HepG2 (cell line): ENCODE measurements at regions not wholly inside any gene's neighbourhood (a gene's known extent, or its start where the extent isn't known, plus 50 kb on each side); places are given as distances from the start of the nearest gene placed in this dataset.

Experiments
- ATAC-seq: fragments of 200-7000 bp; cut with Tn5 transposase; 3 replicates; pipeline ENCODE4 v1.9.1; 2020; ENCODE audit warnings: mild to moderate bottlenecking, moderate library complexity
- BruUV-seq: library from RNA; stranded (reverse); fragments of 400-500 nt; replicated peaks from 2 replicates; lab custom pipeline; 2021; lab: Mats Ljungman, UMichigan
- CTCF ChIA-PET: fragments of 300-600 bp; formaldehyde crosslinking; extraction: SDS; loops from one replicate; lab custom pipeline; 2021; ENCODE audit warnings: low total read pairs, inconsistent platforms, low intra/inter-chr PET ratio; lab: Yijun Ruan, JAX
- POLR2A ChIA-PET: fragments of 350-600 bp; sonication (Branson Sonifier 250); formaldehyde crosslinking; loops from one replicate; lab custom pipeline; 2020; ENCODE audit warnings: antibody characterized with exemption, inconsistent platforms; lab: Yijun Ruan, JAX
- DNase-seq: peaks from one replicate; pipeline ENCODE4 v3.0.0-alpha.2; 2015; ENCODE audit warnings: low spot score
- FAIRE-seq: peaks from 3 replicates; lab custom pipeline; 2011; peaks lifted over from hg19 to GRCh38; lab: Jason Lieb, UNC
- H2AFZ ChIP-seq: one replicate; pipeline ENCODE4 v1.6.1; 2011; ENCODE audit warnings: low read length, inconsistent platforms
- H3K27ac ChIP-seq: fragments of 300-600 bp; 3 replicates; pipeline ENCODE4 v1.8.0; 2011; ENCODE audit warnings: mixed run types, mild to moderate bottlenecking, mixed read lengths, low read length, inconsistent platforms; ENCODE audit not compliant: insufficient read depth; ENCODE audit errors: extremely low read length
- H3K27me3 ChIP-seq, 2 experiments: fragments of 200-600 bp in 1 of 2; 2 replicates in 1 of 2; 3 replicates in 1 of 2; pipeline versions ENCODE4 v1.6.0 to v1.8.0; 2011; ENCODE audit warnings: low read length in 2 of 2, mild to moderate bottlenecking in 2 of 2, moderate library complexity in 2 of 2, inconsistent platforms in 1 of 2; ENCODE audit not compliant: insufficient read depth in 2 of 2, control insufficient read depth in 1 of 2
- H3K36me3 ChIP-seq, 2 experiments: fragments of 200-600 bp in 1 of 2; replicated peaks in 1 of 2; 2 replicates in 1 of 2; 3 replicates in 1 of 2; pipeline versions ENCODE4 v1.5.1 to v1.8.0; 2011; ENCODE audit warnings: low read length in 2 of 2, inconsistent platforms in 1 of 2; ENCODE audit not compliant: insufficient read depth in 2 of 2, control insufficient read depth in 1 of 2
- H3K4me1 ChIP-seq: 2 replicates; pipeline ENCODE4 v1.5.1; 2012; ENCODE audit warnings: low read length, inconsistent platforms; ENCODE audit not compliant: insufficient read depth
- H3K4me2 ChIP-seq: 2 replicates; pipeline ENCODE4 v1.6.0; 2011; ENCODE audit warnings: low read depth, low read length, inconsistent platforms
- H3K4me3 ChIP-seq, 3 experiments: fragments of 200-600 bp in 1 of 3; sonication (generic), shearing (Covaris generic) in 1 of 3; replicated peaks in 1 of 3; 2 replicates each; pipeline ENCODE4 v1.5.1; 2011 to 2016; ENCODE audit warnings: low read length in 3 of 3, inconsistent platforms in 2 of 3, low read depth in 2 of 3, mild to moderate bottlenecking in 2 of 3, control low read depth in 1 of 3, mixed read lengths in 1 of 3; ENCODE audit not compliant: insufficient read depth in 1 of 3
- H3K79me2 ChIP-seq: one replicate; pipeline ENCODE4 v1.6.1; 2011; ENCODE audit warnings: low read length, inconsistent platforms; ENCODE audit not compliant: insufficient read depth
- H3K9ac ChIP-seq: 2 replicates; pipeline ENCODE4 v1.6.0; 2011; ENCODE audit warnings: mild to moderate bottlenecking, low read depth, low read length, inconsistent platforms; ENCODE audit not compliant: insufficient read depth
- H3K9me3 ChIP-seq: 2 replicates; pipeline ENCODE4 v1.5.1; 2012; ENCODE audit warnings: mild to moderate bottlenecking, low read length
- H4K20me1 ChIP-seq: 2 replicates; pipeline ENCODE4 v1.6.0; 2011; ENCODE audit warnings: inconsistent platforms, mild to moderate bottlenecking, low read length, moderate library complexity; ENCODE audit not compliant: insufficient read depth
- IRF9 ChIP-seq: sonication (generic); formaldehyde crosslinking; IDR thresholded peaks from 2 replicates; pipeline ENCODE4 v1.8.0; 2022; ENCODE audit warnings: missing genetic modification reagents, mild to moderate bottlenecking, borderline replicate concordance
- MTF2 ChIP-seq: sonication (generic); formaldehyde crosslinking; IDR thresholded peaks from 2 replicates; pipeline ENCODE4 v1.5.0; 2020; ENCODE audit warnings: missing genetic modification reagents, borderline replicate concordance
- RARA ChIP-seq: IDR thresholded peaks from 2 replicates; pipeline ENCODE4 v1.6.1; 2016; ENCODE audit warnings: missing genetic modification reagents, missing compliant biosample characterization
- SAP130 ChIP-seq: IDR thresholded peaks from 2 replicates; pipeline ENCODE4 v1.6.1; 2016; ENCODE audit warnings: low read depth
- SP1 ChIP-seq, 2 experiments: fragments of 450-650 bp in 1 of 2; sonication (generic) in 1 of 2; formaldehyde crosslinking in 1 of 2; IDR thresholded peaks; 2 replicates each; pipeline versions ENCODE4 v1.4.0 to v1.6.1; 2016 to 2020; ENCODE audit warnings: missing genetic modification reagents in 1 of 2
- ZNF318 ChIP-seq: sonication (generic); formaldehyde crosslinking; IDR thresholded peaks from 2 replicates; pipeline ENCODE4 v1.4.0; 2020; ENCODE audit warnings: mild to moderate bottlenecking, missing genetic modification reagents
- ZNF530 ChIP-seq: sonication (generic); formaldehyde crosslinking; IDR thresholded peaks from 2 replicates; pipeline ENCODE4 v1.5.0; 2020; ENCODE audit warnings: low read depth, mild to moderate bottlenecking, missing genetic modification reagents
- WGBS: methylation state at CpG from one replicate; pipeline ENCODE4 v1.1.6; 2017; ENCODE audit warnings: low lambda C conversion rate; 5-methylcytosine and 5-hydroxymethylcytosine counted together
- in situ Hi-C: cut with HindIII; loops from 2 replicates; pipeline ENCODE4 v1.10.0; 2017; ENCODE audit warnings: low pct_unique_long_range_greater_than_20kb; ENCODE audit not compliant: extremely low pct_ligation_motif_present
- intact Hi-C: fragments of 100-400 bp; cut with micrococcal nuclease; formaldehyde crosslinking; loops from one replicate; pipeline ENCODE4 v1.10.0; 2022; ENCODE audit not compliant: unreplicated experiment

DNA sequence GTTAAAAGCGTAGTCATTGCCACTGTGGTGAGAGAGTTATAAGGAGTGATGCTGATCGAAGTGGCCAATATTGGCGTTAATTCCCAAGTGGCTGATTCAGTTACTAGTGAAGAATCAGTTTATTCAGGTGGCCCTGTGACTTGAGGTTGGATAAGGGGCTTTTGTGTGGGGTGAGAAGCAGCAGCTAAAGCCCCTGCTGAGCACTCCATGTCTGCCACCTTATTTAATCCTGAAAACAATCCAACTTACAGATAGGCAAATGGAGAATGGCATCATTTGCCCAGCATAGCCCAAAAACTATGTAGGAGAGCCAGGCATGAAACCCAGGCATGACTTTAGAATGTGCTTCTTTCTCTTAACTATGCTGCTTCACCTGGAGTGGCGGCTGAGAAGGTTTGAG, 222.8 kb upstream of the KLF6 start:
- DNase-seq (no peak), ATAC-seq (no peak), FAIRE-seq (no peak)
- CTCF ChIA-PET = no interaction called here
- no peak overlapping the region for H3K9ac ChIP-seq
- POLR2A ChIA-PET = no interaction called here
- H3K4me1 ChIP-seq = no peaks in the 10 kb centered on the region
- in situ Hi-C loops (no loop called here), intact Hi-C loops (no loop called here)
- BruUV-seq = no TSS peak
- no peaks in the 10 kb centered on the region for H3K79me2 ChIP-seq
- H3K36me3 ChIP-seq = no peaks in the 10 kb centered on the region
- H3K27me3 ChIP-seq = peaks cover 0 to 31% of the 10 kb centered on the region in 2 experiments; a peak in 2 of 5 replicates
- no peak overlapping the region for H3K27ac ChIP-seq
- 24% methylated on average over 4 of the region's 4 CpGs for WGBS
- H4K20me1 ChIP-seq = no peaks in the 10 kb centered on the region
- no peak overlapping the region for H3K4me2 ChIP-seq
- H2AFZ ChIP-seq = no peak overlapping the region
- H3K4me3 ChIP-seq = no peak overlapping the region
- no peak for TF ChIP-seq SAP130 (CRISPR knock-in tag)
- TF ChIP-seq MTF2 = no peak
- no peak for TF ChIP-seq ZNF318 (CRISPR knock-in tag)
- TF ChIP-seq SP1 (IDR thresholded peaks at IDR 0.05) = no peak
- no peak for TF ChIP-seq SP1 (CRISPR knock-in tag; IDR thresholded peaks at IDR 0.05)
- no peak for TF ChIP-seq IRF9 (CRISPR knock-in tag)
- no peak for TF ChIP-seq RARA (CRISPR knock-in tag)
- TF ChIP-seq ZNF530 (CRISPR knock-in tag) = no peak
- H3K9me3 ChIP-seq = no peaks in the 10 kb centered on the region
